Coronary artery (tissue), 2 donors: ENCODE measurements at regions not wholly inside any gene's neighbourhood (a gene's known extent, or its start where the extent isn't known, plus 50 kb on each side); places are given as distances from the start of the nearest gene placed in this dataset.

Experiments
- DNase-seq: peaks from one replicate; pipeline ENCODE4 v3.0.0-alpha.2; 2017; ENCODE audit warnings: low spot score
- H3K27ac ChIP-seq, 2 donors: fragments of 200-600 bp; sonication (generic); one replicate each; pipeline ENCODE4 v1.5.1; 2016 to 2019
- H3K4me3 ChIP-seq: fragments of 200-600 bp; sonication (generic); 2 replicates; pipeline ENCODE4 v1.5.1; 2016; ENCODE audit warnings: mild to moderate bottlenecking, moderate library complexity
- CTCF ChIP-seq: fragments of 200-600 bp; sonication (generic); IDR thresholded peaks from one replicate; pipeline ENCODE4 v1.5.1; 2019; ENCODE audit warnings: antibody characterized with exemption

- DNase-seq: no peak
- Histone ChIP-seq H3K4me3 (no peak overlapping the region), H3K27ac (no peak overlapping the region)
- no peak for TF ChIP-seq CTCF
Observed at GRCh38 chr4:95625020-95625419, 76.2 kb upstream of the UNC5C start.

- no peak for TF ChIP-seq CTCF
- no peak for DNase-seq
- peak overlapping the region; percentile 3 to 28 for H3K27ac ChIP-seq
- H3K4me3 ChIP-seq: no peak overlapping the region
Observed at GRCh38 chr4:95619525-95620443, 71.0 kb upstream of the UNC5C start.

- Histone ChIP-seq H3K4me3 (no peak overlapping the region), H3K27ac (no peak overlapping the region)
- DNase-seq: no peak
- no peak for TF ChIP-seq CTCF
Observed at GRCh38 chr4:95614684-95615205, 66.0 kb upstream of the UNC5C start.

- Histone ChIP-seq H3K4me3 (no peak overlapping the region), H3K27ac (no peak overlapping the region)
- no peak for DNase-seq
- no peak for TF ChIP-seq CTCF
Observed at GRCh38 chr4:95610061-95610569, 61.3 kb upstream of the UNC5C start.

GRCh38 chr4:95606739-95607138 is 58.0 kb upstream of the UNC5C start:
- no peak overlapping the region for H3K4me3 ChIP-seq
- H3K27ac ChIP-seq: no peak overlapping the region
- DNase-seq: no peak
- no peak for TF ChIP-seq CTCF

GRCh38 chr4:95603393-95603792 is 54.6 kb upstream of the UNC5C start:
- Histone ChIP-seq H3K27ac (no peak overlapping the region), H3K4me3 (no peak overlapping the region)
- no peak for DNase-seq
- TF ChIP-seq CTCF: no peak

GRCh38 chr4:95602872-95603271 is 54.1 kb upstream of the UNC5C start:
- Histone ChIP-seq H3K4me3 (no peak overlapping the region), H3K27ac (no peak overlapping the region)
- TF ChIP-seq CTCF: no peak
- DNase-seq: no peak
